Activated T-helper 2 cell treated with anti-CD3 and anti-CD28 coated beads, Interferon-gamma antibody, Interleukin-2, Interleukin-4, amounts not matched to agents 10 μg/mL and 5 μg/mL and 100 μg/mL, durations not matched to agents 14 hours and 24 hours and 36 hours (primary cell): ENCODE measurements at regions not wholly inside any gene's neighbourhood (a gene's known extent, or its start where the extent isn't known, plus 50 kb on each side); places are given as distances from the start of the nearest gene placed in this dataset.

Source experiments
- DNase-seq: peaks from one replicate; pipeline ENCODE4 v3.0.0; 2021; ENCODE audit warnings: low spot score
- H3K27ac Mint-ChIP-seq: one replicate; pipeline ENCODE4 v1.8.0; 2021; ENCODE audit warnings: mixed read lengths
- H3K27me3 Mint-ChIP-seq: one replicate; pipeline ENCODE4 v1.8.0; 2021; ENCODE audit warnings: low read depth, mixed read lengths
- H3K36me3 Mint-ChIP-seq: one replicate; pipeline ENCODE4 v1.8.0; 2021; ENCODE audit warnings: low read depth, mixed read lengths
- H3K4me1 Mint-ChIP-seq: one replicate; pipeline ENCODE4 v1.8.0; 2021; ENCODE audit warnings: low read depth, mixed read lengths
- H3K4me3 Mint-ChIP-seq: one replicate; pipeline ENCODE4 v1.8.0; 2021; ENCODE audit warnings: low read depth, mild to moderate bottlenecking, moderate library complexity, mixed read lengths
- H3K9me3 Mint-ChIP-seq: one replicate; pipeline ENCODE4 v1.8.0; 2021; ENCODE audit warnings: mixed read lengths
- intact Hi-C: fragments of 100-400 bp; cut with micrococcal nuclease; formaldehyde crosslinking; loops from one replicate; pipeline ENCODE4 v1.15.1; 2023

DNA sequence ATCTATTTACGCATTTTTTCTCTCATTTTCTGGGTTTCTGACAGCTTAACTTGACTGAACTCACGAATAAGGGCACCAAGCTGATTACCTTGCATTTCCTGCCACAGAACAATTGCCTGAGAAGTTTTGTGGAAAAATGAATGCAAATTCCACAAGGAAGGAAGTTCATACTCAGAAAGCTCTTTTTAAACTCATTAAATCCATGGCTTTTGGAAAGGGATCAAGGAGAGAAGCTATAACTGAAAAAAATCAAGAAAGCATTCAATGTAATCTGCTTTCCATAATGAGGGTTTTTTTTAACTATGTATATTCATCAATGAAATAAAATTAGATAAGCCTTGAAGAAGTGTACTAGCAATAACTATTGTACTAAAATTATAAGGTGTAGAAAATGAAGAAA lies 252.5 kb downstream of the GPM6A start:
- no peak overlapping the region for H3K27ac Mint-ChIP-seq
- no peaks in the 10 kb centered on the region for H3K9me3 Mint-ChIP-seq
- no peak for DNase-seq
- no peaks in the 10 kb centered on the region for H3K4me1 Mint-ChIP-seq
- intact Hi-C loops: no loop called here
- H3K27me3 Mint-ChIP-seq: no peaks in the 10 kb centered on the region
- H3K4me3 Mint-ChIP-seq: no peak overlapping the region
- H3K36me3 Mint-ChIP-seq: no peaks in the 10 kb centered on the region

DNA sequence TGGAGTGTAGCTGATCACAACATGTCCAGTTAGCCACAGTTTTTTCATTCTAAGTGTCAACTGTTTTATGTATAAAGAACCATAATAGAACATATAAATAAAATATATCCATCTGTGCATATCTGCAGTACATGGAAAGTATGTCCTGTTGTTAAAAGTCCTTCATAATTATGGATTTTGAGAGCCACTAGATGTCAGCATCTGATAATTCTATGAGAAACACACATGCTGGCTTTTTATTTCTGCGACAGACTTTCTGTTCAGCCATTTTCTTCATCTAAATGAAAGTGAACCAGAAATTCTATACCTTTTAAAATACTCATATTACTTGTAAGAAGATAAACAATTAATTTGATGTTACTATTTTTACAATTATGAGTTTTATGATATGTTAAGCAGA lies 251.5 kb downstream of the GPM6A start:
- Mint-ChIP-seq H3K27me3 (no peaks in the 10 kb centered on the region), H3K4me3 (no peak overlapping the region), H3K36me3 (no peaks in the 10 kb centered on the region), H3K27ac (no peak overlapping the region), H3K4me1 (no peaks in the 10 kb centered on the region), H3K9me3 (no peaks in the 10 kb centered on the region)
- intact Hi-C loops: no loop called here
- no peak for DNase-seq

DNA sequence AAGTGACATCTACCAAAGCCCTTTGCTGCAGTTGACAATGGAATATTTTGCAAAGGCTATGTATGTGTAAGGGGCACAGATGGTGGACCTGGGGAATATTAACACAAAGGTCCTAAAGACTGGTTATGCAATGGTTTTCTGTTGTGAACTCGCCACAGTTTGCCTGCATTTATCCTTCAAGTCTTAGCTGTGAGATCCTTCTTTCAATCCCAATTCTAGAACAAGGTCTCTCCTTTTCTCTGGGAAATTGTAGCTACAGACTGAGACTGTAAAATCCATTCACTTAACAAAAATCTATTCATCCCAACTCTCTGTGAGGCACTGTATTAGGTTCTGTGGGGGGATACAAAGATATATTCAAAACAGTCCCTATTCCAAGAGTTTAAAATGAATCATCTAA lies 250.4 kb downstream of the GPM6A start:
- Mint-ChIP-seq H3K27me3 (no peaks in the 10 kb centered on the region), H3K4me1 (no peaks in the 10 kb centered on the region), H3K9me3 (no peaks in the 10 kb centered on the region), H3K36me3 (no peaks in the 10 kb centered on the region), H3K4me3 (no peak overlapping the region), H3K27ac (no peak overlapping the region)
- intact Hi-C loops: no loop called here
- no peak for DNase-seq

DNA sequence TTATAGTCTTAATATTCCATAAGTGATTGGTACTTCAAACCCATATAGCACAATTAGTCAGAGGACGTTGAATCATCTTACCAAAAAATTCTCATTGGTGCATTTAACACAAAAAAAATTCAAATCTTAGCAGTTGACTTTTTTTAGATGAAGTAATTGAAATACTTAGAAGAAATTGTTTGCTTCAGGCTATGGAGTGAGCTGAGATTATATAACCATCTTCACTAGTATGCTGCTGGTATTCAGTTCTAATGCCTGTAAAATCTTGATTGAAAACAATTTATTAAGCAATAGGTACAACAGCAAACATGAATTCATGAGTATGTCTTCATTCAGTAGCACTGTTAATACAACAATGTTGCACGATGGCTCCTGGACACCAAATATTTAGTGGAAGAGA lies 250.0 kb downstream of the GPM6A start:
- H3K9me3 Mint-ChIP-seq: no peaks in the 10 kb centered on the region
- no peak overlapping the region for H3K27ac Mint-ChIP-seq
- no peaks in the 10 kb centered on the region for H3K4me1 Mint-ChIP-seq
- no peak for DNase-seq
- intact Hi-C loops: no loop called here
- no peak overlapping the region for H3K4me3 Mint-ChIP-seq
- H3K27me3 Mint-ChIP-seq: no peaks in the 10 kb centered on the region
- no peaks in the 10 kb centered on the region for H3K36me3 Mint-ChIP-seq

DNA sequence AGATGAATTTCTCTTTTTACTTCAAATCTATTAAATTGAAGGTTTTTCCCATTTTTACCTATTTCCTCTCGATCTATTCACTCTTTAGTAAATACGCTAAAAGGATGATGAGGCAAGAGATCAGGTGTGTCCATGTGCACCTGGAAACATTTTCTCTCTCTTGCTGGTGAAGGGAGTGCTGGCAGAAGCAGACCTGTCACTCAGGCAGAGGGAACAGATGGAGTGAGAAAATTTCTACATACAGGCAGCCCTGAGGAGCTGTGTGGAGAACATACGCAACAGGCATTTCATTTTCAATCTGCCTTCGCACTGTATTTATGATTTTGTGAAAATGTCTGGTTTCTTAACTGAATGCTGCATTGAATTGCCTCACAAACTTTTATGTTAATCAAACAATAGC lies 249.5 kb downstream of the GPM6A start:
- Mint-ChIP-seq H3K9me3 (no peaks in the 10 kb centered on the region), H3K27me3 (no peaks in the 10 kb centered on the region), H3K4me3 (no peak overlapping the region), H3K27ac (no peak overlapping the region), H3K36me3 (no peaks in the 10 kb centered on the region), H3K4me1 (no peaks in the 10 kb centered on the region)
- no peak for DNase-seq
- intact Hi-C loops: no loop called here
